ENCODE measurements at regions not wholly inside any gene's neighbourhood (a gene's known extent, or its start where the extent isn't known, plus 50 kb on each side); places are given as distances from the start of the nearest gene placed in this dataset.

- H3K4me1 ChIP-seq (ENCODE audit: control insufficient read depth in 2 of 2, insufficient read depth in 2 of 2, low read length in 2 of 2): peaks cover 8 to 20% of the 10 kb centered on the region in 2 donors
- no peaks in the 10 kb centered on the region for H3K79me2 ChIP-seq (ENCODE audit: control insufficient read depth, insufficient read depth, low read length)
Observed at GRCh38 chr13:50228527-50228926, 213.3 kb downstream of the KCNRG start.

More at GRCh38 chr13:50228527-50228926, 213.3 kb downstream of the KCNRG start:
- H3K4me3 Mint-ChIP-seq: no peak overlapping the region
- Histone ChIP-seq H3K4me3 (ENCODE audit: control extremely low read depth in 1 of 5, extremely low read depth in 1 of 5, insufficient read depth in 1 of 5, low read depth in 2 of 5, low read length in 4 of 5) (no peak overlapping the region), H3K36me3 (replicated peaks in 1 of 2; ENCODE audit: control extremely low read depth in 1 of 2, control insufficient read depth in 1 of 2, extremely low read depth in 1 of 2, insufficient read depth in 2 of 2, low read length in 1 of 2) (no peaks in the 10 kb centered on the region), H3K27ac (ENCODE audit: low read length in 2 of 2) (no peak overlapping the region), H4K20me1 (ENCODE audit: control insufficient read depth, insufficient read depth, low read length, poor library complexity, severe bottlenecking) (no peaks in the 10 kb centered on the region), H3K27me3 (replicated peaks in 1 of 4; ENCODE audit: control extremely low read depth in 1 of 4, control insufficient read depth in 3 of 4, insufficient read depth in 4 of 4, low read length in 3 of 4) (no peaks in the 10 kb centered on the region), H3K4me2 (replicated peaks; ENCODE audit: low read depth, low read length, poor library complexity, severe bottlenecking) (no peak overlapping the region), H3K9me3 (ENCODE audit: control extremely low read depth in 1 of 3, control insufficient read depth in 2 of 3, insufficient read depth in 1 of 3, low read length in 2 of 3) (peaks cover 2 to 4% (median 2%) of the 10 kb centered on the region in 3 donors), H3K9ac (ENCODE audit: low read length) (no peak overlapping the region), H2AFZ (ENCODE audit: insufficient read depth, low read depth, low read length, poor library complexity, severe bottlenecking) (no peak overlapping the region)
- DNase-seq (no peak), ATAC-seq (ENCODE audit: low read depth) (no peak)
- H3K9me3 Mint-ChIP-seq (ENCODE audit: insufficient read depth): no peaks in the 10 kb centered on the region
- intact Hi-C loops (cut with micrococcal nuclease): no loop called here
- TF ChIP-seq EZH2 (IDR thresholded peaks at IDR 0.05; ENCODE audit: borderline replicate concordance, insufficient read depth, low read depth, low read length, poor library complexity, severe bottlenecking) (no peak), CTCF (IDR thresholded peaks at IDR 0.05) (no peak)
- 95% methylated on average over 3 of the region's 6 CpGs for WGBS (ENCODE audit: insufficient coverage)
- H3K4me1 Mint-ChIP-seq: peaks cover 18% of the 10 kb centered on the region
- H3K27ac Mint-ChIP-seq: no peak overlapping the region
- POLR2A ChIA-PET: no interaction called here
- CTCF ChIA-PET: no interaction called here
- no peaks in the 10 kb centered on the region for H3K27me3 Mint-ChIP-seq
